Jurkat, Clone E6-1 (cell line): ENCODE measurements at regions not wholly inside any gene's neighbourhood (a gene's known extent, or its start where the extent isn't known, plus 50 kb on each side); places are given as distances from the start of the nearest gene placed in this dataset.

ENCODE experiments used
- DNase-seq: peaks from one replicate; pipeline ENCODE4 v3.0.0-alpha.2; 2011; ENCODE audit warnings: low read depth, low spot score
- H3K4me3 ChIP-seq: 2 replicates; pipeline ENCODE4 v1.5.1; 2011; ENCODE audit warnings: mild to moderate bottlenecking, low read length, control low read depth, moderate library complexity

DNA sequence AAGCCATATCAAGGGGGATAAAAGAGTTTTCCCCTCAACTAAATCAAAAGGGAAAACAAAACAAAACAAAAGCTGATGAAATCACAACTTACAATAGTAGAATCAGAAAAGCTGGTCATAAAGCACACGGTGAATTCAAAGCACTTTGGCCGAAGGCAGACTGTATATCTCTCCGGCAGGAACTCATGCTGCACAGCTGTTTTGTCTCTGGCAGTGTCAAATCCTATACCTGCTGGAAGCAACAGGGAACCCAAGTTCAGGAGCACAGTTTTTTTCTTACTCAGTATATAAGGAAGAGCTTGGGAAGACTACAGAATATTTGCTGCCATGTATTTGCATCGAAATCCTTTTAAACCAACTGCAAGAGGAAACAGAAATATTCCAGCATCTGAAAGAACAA, 213.7 kb downstream of the RFC3 start:
- no peak for DNase-seq
- no peak overlapping the region for H3K4me3 ChIP-seq

DNA sequence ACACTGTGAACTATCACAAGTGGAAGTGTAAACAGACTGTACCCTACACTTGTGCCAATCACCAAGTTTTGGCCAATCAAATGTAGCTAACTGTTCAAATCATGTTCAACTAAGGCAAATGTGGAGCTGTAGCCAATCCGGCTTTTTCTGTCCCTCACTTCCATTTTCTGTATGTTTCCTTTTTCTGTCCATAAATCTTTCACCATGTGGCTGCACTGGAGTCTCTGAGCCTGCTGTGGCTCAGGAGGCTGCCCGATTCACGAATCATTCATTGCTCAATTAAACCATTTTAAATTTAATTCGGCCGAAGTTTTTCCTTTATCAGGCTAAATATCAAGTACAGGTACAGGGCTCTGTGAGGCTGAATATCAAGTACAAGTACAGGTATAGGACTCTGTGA, 216.5 kb downstream of the RFC3 start:
- no peak overlapping the region for H3K4me3 ChIP-seq
- no peak for DNase-seq

DNA sequence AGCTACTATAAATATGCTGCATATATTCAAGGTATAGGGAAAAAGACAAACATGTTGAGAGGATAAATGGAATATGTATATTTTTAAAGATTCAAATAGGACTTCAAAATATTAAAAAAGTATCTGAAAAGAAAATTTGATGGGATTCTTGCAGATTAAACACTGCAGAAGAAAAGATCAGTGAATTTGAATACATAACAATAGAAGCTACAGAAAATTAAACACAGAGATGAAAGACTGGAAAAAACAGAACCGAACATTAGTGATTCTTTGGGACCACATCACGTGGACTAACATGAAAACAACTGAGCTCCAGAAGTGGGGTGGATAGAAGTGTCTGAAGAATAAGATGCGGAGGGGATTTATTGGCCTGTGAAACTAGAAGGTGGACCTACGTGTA, 217.2 kb downstream of the RFC3 start:
- no peak overlapping the region for H3K4me3 ChIP-seq
- no peak for DNase-seq

DNA sequence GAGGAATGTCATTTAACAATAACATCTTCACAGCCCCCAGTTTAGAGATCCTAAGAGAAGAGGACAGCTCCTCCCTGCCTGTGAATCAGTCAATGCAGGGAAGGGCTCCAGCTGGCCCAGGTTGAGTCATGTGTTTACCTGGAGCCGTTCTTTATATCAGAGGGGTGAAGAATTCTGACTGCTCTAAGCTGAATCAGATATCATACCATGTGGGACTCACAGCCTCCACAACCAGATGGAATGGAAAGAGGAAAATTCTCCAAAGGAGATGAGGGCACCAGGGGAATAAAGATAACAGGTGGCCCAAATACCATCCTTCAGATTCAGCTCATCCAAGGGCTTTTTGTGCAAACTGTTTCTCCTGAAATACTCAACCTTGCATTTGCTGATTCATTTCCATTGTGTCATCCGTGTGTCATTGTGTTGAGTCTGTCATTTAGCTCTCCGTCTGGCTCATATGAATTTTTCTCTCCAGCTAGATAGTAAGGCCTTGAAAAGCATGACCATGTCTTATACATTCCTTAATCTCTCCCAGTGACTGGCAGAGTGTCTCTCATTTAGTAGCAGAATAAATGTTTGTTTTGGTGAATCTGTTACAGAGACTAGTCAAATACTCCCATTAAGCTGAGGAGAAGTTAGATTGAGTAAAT, 217.9 kb downstream of the RFC3 start:
- DNase-seq = no peak
- no peak overlapping the region for H3K4me3 ChIP-seq

DNA sequence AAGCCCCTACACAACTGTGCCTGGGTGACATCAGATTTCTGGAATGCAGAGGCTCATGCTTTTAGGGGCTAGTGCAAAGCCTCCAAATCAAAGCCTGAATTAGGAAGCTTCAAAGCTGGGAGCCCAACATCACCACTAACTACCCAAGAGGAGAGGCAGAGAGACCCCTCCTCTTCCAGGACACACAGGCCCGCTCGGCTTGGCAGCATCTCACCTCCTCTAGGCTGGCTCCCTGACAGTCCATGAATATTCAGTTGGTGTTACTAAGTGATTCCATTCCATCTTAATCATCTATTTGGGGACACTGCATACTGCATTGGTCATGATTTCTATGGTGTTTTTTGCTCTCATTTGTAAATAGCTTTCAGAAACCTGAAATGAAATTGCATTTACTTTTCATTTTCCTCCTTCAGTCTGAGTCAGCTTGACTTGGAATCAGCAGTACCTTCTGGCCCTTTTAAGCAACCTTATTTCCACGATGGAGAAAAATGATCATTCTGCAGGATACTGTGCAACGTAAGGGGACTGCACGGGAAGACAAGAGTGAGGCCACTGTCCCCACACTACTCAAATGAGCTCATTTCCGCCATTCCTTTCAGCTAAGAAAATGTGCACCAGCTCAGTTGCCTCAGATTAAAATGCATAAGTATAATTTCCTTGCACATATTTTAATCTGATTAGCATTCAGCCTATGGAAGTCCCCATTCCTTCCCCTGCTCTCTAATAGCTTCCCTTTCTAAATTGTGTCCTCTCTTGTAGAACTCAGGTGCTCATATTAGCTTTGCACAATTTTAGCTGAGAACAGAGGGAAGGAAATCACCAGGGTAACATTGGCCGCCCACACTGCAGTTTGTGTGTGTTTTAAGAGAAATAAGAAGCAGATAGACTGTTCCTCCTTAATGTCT, 219.9 kb downstream of the RFC3 start:
- no peak for DNase-seq
- H3K4me3 ChIP-seq = no peak overlapping the region

DNA sequence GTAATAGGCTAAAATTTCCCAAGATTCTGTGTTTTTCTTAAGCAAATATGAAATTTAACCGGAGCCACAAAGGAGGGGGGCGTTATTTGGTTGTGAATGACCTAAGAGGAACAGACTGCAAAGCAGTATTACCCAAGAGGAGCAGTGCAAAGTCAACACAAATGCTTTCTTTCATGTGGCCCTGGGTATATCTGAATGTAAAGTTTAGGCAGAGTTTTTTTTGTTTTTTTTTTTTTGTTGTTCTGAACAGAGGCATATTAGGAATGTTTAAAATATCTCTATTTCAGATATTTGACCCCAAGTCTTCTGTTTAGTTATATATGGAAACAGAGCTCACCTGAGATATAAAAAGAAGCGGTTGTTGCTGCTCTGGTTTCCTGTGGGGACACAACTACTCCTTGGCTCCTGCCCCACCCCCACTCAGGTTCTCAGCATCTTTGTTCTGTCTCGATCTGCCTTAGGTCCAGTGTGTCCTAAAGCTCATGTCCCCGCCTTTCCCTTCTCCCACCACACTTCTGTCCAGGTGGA, 220.7 kb downstream of the RFC3 start:
- no peak overlapping the region for H3K4me3 ChIP-seq
- DNase-seq = no peak

DNA sequence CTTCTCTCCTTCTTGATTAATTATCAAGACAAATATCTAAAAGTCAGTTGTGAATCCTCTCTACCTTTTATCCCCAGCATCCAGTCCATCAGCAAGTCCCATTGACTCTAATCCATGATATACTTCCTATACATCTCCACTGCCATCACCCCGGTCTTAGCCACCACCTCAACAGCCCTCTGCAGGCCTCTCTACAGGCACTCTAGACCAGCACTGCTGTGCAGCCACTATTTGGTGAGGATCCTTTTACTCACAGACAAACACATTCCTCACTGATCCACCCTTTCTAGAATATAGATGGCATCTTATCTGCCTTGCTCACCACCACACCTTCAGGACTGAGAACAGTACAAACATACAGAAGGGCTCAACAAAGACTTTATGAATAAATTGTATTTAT, 221.7 kb downstream of the RFC3 start:
- H3K4me3 ChIP-seq = no peak overlapping the region
- DNase-seq = no peak

DNA sequence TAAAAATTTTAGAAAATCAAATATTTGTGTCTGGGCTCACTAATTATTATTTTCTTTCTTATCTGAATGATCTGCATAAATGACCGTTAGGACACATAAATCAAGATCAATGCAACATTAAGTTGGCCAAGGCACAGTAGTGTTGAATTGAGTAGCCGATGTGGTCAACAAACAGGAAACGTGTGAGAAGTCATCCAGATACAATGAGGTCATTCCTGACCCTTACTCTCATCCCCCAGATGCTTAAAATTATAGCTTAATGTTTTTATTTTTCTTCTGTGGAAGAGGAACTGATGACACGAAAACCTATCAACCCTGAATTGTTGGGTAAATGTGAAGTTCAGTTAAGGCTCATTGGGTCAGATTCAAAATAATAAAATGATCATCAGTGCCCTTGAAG, 222.9 kb downstream of the RFC3 start:
- no peak for DNase-seq
- H3K4me3 ChIP-seq = no peak overlapping the region

DNA sequence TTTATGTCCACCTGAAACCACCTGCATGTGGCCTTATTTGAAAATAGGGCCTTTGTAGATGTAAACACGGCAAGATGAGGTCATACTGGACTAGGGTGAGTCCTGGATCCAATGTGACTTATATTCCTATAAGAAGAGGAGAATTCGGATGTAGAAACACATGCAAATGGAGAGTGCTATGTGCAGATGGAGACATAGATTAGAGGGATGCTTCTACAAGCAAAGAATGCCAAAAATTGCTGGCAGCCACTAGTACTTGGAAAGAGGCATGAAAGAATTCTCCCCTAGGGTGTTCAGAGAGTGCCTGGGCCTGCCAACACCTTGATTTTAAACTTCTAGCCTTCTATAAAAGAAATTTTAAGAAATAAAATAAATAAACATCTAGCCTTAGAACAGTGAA, 226.1 kb downstream of the RFC3 start:
- DNase-seq = no peak
- H3K4me3 ChIP-seq = no peak overlapping the region

DNA sequence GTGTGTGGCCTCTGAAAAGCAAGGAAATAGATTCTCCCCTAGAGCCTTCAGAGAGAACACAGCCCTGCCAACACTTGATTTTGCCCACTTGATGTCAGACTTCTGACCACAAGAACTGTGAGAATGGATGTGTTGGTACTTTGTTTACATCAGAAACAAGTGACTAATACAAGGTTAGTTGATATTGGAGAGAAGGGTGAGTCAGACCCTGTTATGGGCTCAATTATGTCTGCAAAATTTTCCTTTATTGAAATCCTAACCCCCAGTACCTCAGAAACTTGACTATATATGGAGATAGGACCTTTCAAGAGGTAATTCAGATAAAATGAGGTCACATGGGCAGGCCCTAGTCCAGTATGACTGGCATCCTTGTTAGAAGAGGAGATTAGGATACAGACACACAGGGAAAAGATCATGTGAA, 226.7 kb downstream of the RFC3 start:
- DNase-seq = no peak
- H3K4me3 ChIP-seq = no peak overlapping the region

DNA sequence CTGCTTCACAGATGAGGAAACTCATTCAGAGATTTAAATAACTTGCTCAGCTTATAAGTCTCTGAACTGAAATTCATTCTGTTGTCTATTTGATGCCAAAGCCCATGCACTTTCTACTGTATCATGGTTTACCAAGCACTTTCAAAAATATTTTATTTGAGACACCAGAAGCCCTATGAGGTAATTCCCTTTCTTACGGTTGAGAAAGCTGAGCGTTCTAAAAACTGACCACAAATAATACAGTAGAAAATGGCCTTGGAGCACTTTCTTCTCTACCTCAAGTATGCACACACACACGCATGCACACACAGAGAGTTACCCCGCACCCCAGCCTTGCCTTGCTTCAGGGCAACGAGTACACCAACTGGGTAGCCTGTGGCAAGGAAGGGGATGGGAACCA, 228.5 kb downstream of the RFC3 start:
- no peak for DNase-seq
- H3K4me3 ChIP-seq = no peak overlapping the region

DNA sequence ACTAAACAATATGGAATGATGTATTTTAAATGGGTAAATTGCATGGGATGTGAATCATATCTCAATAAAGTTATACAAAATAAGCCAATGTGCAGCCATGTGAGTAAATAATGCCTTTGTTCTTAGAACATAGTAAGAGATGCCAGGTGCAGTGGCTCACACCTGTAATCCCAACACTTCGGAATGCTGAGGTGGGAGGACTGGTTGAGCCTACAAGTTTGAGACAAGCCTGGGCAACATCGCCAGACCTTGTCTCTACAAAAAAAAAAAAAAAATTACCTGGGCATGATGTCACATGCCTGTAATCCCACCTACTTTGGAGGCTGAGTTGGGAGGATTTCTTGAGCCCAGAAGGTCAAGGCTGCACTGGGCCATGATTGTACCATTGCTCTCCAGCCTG, 230.7 kb downstream of the RFC3 start:
- no peak overlapping the region for H3K4me3 ChIP-seq
- no peak for DNase-seq

DNA sequence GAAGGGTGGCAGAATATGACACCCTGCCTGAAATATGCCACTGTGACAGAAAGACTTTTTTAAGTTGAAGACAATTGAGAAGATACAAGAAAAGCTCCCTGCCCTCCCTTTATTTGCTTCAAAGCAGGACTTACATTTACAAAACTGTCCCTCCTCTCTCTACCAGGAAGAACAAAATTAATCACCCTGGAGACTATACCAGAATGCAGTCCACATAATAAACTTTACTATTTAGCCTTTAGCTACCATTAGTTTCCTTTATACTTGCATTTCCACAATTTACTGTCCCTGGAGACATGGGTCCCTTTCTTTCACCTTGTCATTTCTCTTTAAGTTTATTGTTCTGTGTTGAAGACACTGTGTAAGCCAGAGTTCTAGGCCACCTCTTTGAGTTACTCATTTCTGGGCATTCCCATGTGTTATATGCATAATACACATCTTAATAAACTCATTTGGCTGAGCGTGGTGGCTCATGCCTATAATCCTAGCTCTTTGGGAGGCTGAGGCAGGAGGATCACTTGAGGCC, 238.8 kb downstream of the RFC3 start:
- H3K4me3 ChIP-seq = no peak overlapping the region
- DNase-seq = no peak

DNA sequence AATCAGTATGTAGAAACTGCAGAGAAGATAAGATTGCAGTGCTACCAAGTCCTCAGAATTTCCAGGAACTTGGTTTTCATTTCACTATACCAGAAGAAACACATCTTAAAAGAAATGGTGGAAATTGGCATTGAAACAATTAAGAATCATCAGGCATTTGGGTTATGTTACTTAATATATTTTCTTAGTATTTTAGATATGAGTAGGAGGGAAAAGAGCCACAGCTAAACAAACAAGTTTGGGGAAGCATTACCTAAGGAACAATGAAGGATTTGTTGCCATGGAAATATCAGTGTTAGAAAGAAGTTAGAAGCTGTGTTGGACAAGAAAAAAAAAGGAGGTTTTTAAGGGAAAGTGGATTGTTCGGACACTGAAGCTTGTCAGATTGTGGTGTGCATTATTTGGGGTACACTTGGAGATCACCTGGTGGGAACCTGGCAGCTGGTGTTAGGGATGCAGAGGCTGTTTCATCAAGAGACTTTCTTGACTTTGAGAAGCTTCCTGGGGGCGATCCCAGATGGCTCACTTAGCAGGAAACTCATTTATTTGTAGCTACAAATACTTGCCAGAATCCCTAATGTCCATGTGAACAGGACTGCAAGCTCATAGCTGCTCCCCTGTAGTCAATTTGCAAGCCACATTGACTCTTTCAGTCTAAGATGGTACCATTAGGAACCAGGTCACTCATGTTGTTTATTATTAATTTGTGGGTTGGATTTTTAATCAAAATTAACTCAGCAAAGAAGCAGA, 246.7 kb downstream of the RFC3 start:
- H3K4me3 ChIP-seq = no peak overlapping the region
- no peak for DNase-seq

DNA sequence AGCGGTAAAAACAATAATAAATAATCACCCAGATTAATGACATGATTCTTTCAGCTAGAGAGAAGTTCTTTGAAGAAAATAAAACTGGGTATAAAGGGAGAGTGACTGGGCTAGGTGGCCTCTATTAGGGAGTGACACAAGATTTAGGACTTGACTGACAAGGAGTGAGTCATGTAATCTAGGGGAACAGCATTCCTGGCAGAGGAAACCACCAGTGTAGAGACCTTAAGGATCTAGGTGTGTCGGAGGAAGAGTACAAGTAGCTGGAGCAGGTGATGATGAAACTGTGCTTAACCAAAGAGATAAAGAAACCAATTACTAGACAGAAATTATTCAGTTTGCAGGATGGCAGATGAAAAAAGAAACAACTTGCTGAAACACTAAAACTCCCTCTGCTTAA, 248.0 kb downstream of the RFC3 start:
- no peak overlapping the region for H3K4me3 ChIP-seq
- DNase-seq = no peak

DNA sequence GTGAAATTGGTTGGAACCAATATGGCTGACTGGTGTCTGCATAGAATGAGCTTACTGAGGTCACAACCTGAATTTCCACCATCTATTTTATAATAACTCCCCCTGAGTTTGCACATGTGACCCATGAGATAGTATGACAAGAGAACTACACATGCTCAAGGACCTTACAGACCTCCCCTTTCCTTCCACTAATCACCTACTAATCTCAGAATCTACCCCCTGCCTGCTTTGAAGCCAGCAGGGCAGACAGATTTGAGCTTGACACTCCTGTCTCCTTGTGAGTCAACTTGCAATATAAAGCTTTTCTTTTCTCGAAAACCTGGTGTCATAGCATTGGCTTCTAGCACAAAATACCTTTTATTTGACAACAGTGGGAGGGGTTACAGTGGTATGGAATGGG, 248.4 kb downstream of the RFC3 start:
- H3K4me3 ChIP-seq = no peak overlapping the region
- DNase-seq = no peak

DNA sequence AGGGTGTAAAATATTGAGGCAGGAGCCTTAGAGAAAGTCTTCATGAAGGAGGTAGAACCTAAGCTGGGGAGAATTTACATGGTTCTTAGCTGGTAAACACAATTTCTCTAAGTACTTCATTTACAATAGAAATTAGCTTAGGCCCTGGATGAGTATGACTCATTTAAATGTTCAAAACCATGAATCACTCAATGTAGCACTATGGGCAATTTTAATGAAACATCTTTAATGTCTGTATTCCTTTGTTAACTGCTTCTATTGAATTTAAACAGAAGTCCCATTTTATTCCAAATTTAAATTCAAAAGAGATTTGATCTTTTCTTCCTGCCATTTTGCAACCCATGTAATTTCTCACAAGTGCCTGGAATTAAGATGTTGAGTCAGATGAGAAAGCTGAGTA, 252.1 kb downstream of the RFC3 start:
- H3K4me3 ChIP-seq = no peak overlapping the region
- no peak for DNase-seq

DNA sequence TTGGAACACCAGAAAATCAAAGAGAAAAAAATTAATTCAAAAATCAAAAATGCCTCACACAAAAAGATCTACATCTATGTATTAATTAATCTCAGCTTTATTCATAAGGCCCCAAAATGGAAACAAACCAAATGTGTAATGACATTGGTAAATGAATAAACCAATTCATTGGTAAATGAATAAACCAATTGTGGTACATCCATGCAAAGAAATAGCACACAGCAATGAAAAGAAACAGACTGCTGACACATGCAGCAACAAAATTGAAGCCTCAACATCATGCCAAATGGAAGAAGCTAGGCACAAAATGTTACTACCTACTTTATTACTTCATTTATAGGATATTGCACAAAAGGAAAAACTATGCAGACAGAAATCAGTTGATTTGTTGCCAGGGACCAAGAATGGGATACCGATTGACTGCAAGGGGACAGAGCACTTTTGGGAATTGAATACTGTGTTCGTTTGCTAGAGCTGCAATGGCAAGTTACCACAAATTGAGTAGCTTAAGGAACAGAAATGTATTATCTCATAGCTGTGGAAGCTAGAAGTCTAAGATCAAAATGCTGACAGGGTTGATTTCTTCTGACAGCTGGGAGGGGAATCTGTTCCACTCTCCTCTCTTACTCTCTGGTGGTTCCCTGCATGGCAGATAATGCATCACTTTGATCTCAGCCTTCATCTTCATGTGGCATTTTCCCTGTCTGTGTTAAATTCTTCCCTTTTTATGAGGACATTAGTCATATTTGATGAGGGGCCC, 252.8 kb downstream of the RFC3 start:
- no peak overlapping the region for H3K4me3 ChIP-seq
- DNase-seq = no peak

DNA sequence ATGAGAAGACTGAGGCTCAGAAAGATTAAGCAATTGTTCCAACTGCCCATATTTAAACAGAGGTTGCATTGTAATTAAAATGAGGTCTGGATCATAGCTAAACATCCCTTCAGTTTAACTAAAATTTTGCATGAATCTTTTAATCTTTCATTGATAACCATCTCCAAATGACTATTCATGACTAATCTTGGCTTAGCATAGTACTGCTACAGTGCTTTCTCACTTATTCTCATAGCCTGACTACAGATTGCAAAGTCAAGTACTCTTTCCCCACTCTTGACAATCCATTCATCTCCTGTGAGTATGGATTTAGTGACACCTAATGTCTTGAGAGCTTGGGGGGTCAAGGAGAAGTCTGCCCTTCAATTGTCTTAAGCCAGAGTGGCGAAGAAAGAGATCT, 258.4 kb downstream of the RFC3 start:
- DNase-seq = no peak
- H3K4me3 ChIP-seq = no peak overlapping the region
